Spleen (tissue), 11 donors: ENCODE measurements at regions not wholly inside any gene's neighbourhood (a gene's known extent, or its start where the extent isn't known, plus 50 kb on each side); places are given as distances from the start of the nearest gene placed in this dataset.

Experiments used
- DNase-seq: peaks from one replicate; pipeline ENCODE4 v3.0.0-alpha.2; 2020
- H3K27ac ChIP-seq, 8 donors: fragments of 200-600 bp; sonication (generic) in 7 of 8; 1 replicate in 4 of 8; 2 replicates in 4 of 8; pipeline versions ENCODE4 v1.5.0 to v1.8.0; 2016 to 2021; ENCODE audit warnings: inconsistent platforms in 4 of 8, mild to moderate bottlenecking in 4 of 8, moderate library complexity in 1 of 8
- H3K27me3 ChIP-seq, 7 donors: fragments of 200-600 bp; sonication (generic) in 6 of 7; replicated peaks in 1 of 7; 1 replicate in 4 of 7; 2 replicates in 3 of 7; pipeline versions ENCODE4 v1.5.0 to v1.8.0; 2016 to 2021; ENCODE audit warnings: inconsistent platforms in 3 of 7, mild to moderate bottlenecking in 1 of 7
- H3K36me3 ChIP-seq, 6 donors: fragments of 200-600 bp; sonication (generic) in 5 of 6; 1 replicate in 4 of 6; 2 replicates in 2 of 6; pipeline versions ENCODE4 v1.5.0 to v1.8.0; 2016 to 2021; ENCODE audit warnings: inconsistent platforms in 2 of 6
- H3K4me1 ChIP-seq, 6 donors: fragments of 200-600 bp; sonication (generic) in 5 of 6; 1 replicate in 3 of 6; 2 replicates in 3 of 6; pipeline versions ENCODE4 v1.5.0 to v1.8.0; 2016 to 2021; ENCODE audit warnings: inconsistent platforms in 3 of 6
- H3K4me3 ChIP-seq, 8 donors: fragments of 200-600 bp; sonication (generic) in 7 of 8; 1 replicate in 4 of 8; 2 replicates in 4 of 8; pipeline versions ENCODE4 v1.5.0 to v1.8.0; 2016 to 2021; ENCODE audit warnings: inconsistent platforms in 4 of 8, mild to moderate bottlenecking in 4 of 8, moderate library complexity in 2 of 8
- H3K9me3 ChIP-seq, 8 donors: fragments of 200-600 bp; sonication (generic) in 7 of 8; 1 replicate in 4 of 8; 2 replicates in 4 of 8; pipeline versions ENCODE4 v1.5.0 to v1.8.0; 2016 to 2021; ENCODE audit warnings: inconsistent platforms in 4 of 8
- CTCF ChIP-seq, 11 experiments: fragments of 200-600 bp in 7 of 11; fragments of 450-650 bp in 4 of 11; sonication (generic) in 4 of 11; IDR thresholded peaks in 8 of 11; conservative IDR thresholded peaks in 3 of 11; 1 replicate in 7 of 11; 2 replicates in 4 of 11; pipeline versions ENCODE4 v1.4.0 to v1.8.0; 2016 to 2021; ENCODE audit warnings: antibody characterized with exemption in 11 of 11, inconsistent platforms in 4 of 11, mild to moderate bottlenecking in 1 of 11
- POLR2A ChIP-seq, 3 donors: fragments of 450-650 bp; IDR thresholded peaks; one replicate each; pipeline ENCODE4 v1.5.1; 2017; ENCODE audit warnings: antibody characterized with exemption in 3 of 3, mild to moderate bottlenecking in 1 of 3
- POLR2AphosphoS5 ChIP-seq, 3 donors: sonication (generic); formaldehyde crosslinking; IDR thresholded peaks; one replicate each; pipeline ENCODE4 v1.5.1; 2017; ENCODE audit warnings: antibody characterized with exemption in 3 of 3
- WGBS, 5 donors: extraction: QIAGEN DNeasy Blood & Tissue Kit in 3 of 5; methylation state at CpG; one replicate each; pipeline versions ENCODE4 v1.1.5 to v1.1.7; 2013 to 2018; 5-methylcytosine and 5-hydroxymethylcytosine counted together
- intact Hi-C: fragments of 100-400 bp; cut with DNase I; formaldehyde crosslinking; loops from one replicate; pipeline ENCODE4 v1.15.0; 2023; ENCODE audit warnings: low total_unique reads
- donor health status: healthy with polysubstance abuse.
- donor health status: DM: no; HTN: no; CAD: no; lungs with moderate emphysema.
- donor health status: DM: no; HTN: no; CAD: no.
- donor health status: Bipolar disorder and iron deficiency.
- donor health status: healthy.
- donor health status: DM: no; HTN: no; CAD: no.
- donor health status: DM: yes; HTN: yes; CAD: no.

GRCh38 chr20:24148372-24148771 lies 159.8 kb upstream of the GGTLC1 start:
- Histone ChIP-seq H3K4me3 (no peak overlapping the region), H3K27ac (peak overlapping the region in 1 of 8 donors; percentile 51), H3K4me1 (peaks cover 0 to 5% (median 0%) of the 10 kb centered on the region in 6 donors), H3K36me3 (no peaks in the 10 kb centered on the region), H3K9me3 (peaks cover 0 to 6% (median 0%) of the 10 kb centered on the region in 8 donors), H3K27me3 (peaks cover 0 to 3% (median 0%) of the 10 kb centered on the region in 7 donors)
- TF ChIP-seq POLR2AphosphoS5 (IDR thresholded peaks at IDR 0.05) = peak in 1 of 3 donors; percentile 22
- TF ChIP-seq CTCF (IDR thresholded peaks at IDR 0.05 in 8 of 11, conservative IDR thresholded peaks at IDR 0.05 in 3 of 11) = no peak
- TF ChIP-seq POLR2A (IDR thresholded peaks at IDR 0.05) = no peak
- WGBS, 5 donors = 7 to 14% (median 12%) methylated on average over 7 of the region's 7 CpGs
- intact Hi-C loops = no loop called here
- no peak for DNase-seq

- Histone ChIP-seq H3K9me3 (peaks cover 0 to 6% (median 0%) of the 10 kb centered on the region in 8 donors), H3K36me3 (no peaks in the 10 kb centered on the region), H3K27me3 (no peaks in the 10 kb centered on the region), H3K4me1 (peaks cover 0 to 5% (median 0%) of the 10 kb centered on the region in 6 donors), H3K27ac (peak overlapping the region in 2 of 8 donors; percentile 2 to 51), H3K4me3 (no peak overlapping the region)
- 67 to 82% (median 76%) methylated on average over 4 of the region's 4 CpGs for WGBS, 5 donors
- DNase-seq = no peak
- intact Hi-C loops = no loop called here
- no peak for TF ChIP-seq CTCF (IDR thresholded peaks at IDR 0.05 in 8 of 11, conservative IDR thresholded peaks at IDR 0.05 in 3 of 11)
- TF ChIP-seq POLR2A (IDR thresholded peaks at IDR 0.05) = no peak
- no peak for TF ChIP-seq POLR2AphosphoS5 (IDR thresholded peaks at IDR 0.05)
Measured at GRCh38 chr20:24147961-24148360, 159.4 kb upstream of the GGTLC1 start.

DNA sequence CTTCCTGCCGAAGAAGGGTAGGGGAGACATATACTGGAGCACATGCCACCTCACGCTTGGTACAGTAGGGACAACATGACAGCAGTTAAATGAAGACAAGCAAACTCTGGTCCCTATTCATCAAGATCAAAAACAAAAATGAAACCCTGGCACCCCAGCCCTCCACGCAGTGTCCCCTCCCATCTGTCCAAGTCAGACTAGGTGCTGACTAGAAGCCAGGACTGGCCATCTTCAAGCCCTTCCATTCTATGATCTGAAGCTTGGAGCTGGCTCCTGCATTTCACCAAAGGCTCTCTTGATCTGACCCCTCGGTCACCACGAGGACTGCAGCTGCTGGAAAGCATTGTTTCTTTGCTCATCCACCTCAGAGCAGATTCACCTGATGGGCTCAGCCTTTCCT lies 158.9 kb upstream of the GGTLC1 start:
- Histone ChIP-seq H3K4me1 (peaks cover 0 to 5% (median 0%) of the 10 kb centered on the region in 6 donors), H3K9me3 (peaks cover 0 to 6% (median 0%) of the 10 kb centered on the region in 8 donors), H3K27ac (peak overlapping the region in 2 of 8 donors; percentile 2 to 51), H3K27me3 (no peaks in the 10 kb centered on the region), H3K36me3 (no peaks in the 10 kb centered on the region), H3K4me3 (no peak overlapping the region)
- no peak for DNase-seq
- intact Hi-C loops = no loop called here
- 70 to 87% (median 75%) methylated on average over 5 of the region's 5 CpGs for WGBS, 5 donors
- TF ChIP-seq CTCF (IDR thresholded peaks at IDR 0.05 in 8 of 11, conservative IDR thresholded peaks at IDR 0.05 in 3 of 11) (no peak), POLR2A (IDR thresholded peaks at IDR 0.05) (no peak), POLR2AphosphoS5 (IDR thresholded peaks at IDR 0.05) (no peak)

GRCh38 chr20:24146231-24146634 lies 157.7 kb upstream of the GGTLC1 start:
- intact Hi-C loops = no loop called here
- TF ChIP-seq POLR2A (IDR thresholded peaks at IDR 0.05) = no peak
- TF ChIP-seq POLR2AphosphoS5 (IDR thresholded peaks at IDR 0.05) = no peak
- no peak for TF ChIP-seq CTCF (IDR thresholded peaks at IDR 0.05 in 8 of 11, conservative IDR thresholded peaks at IDR 0.05 in 3 of 11)
- H3K9me3 ChIP-seq = peaks cover 0 to 12% (median 3%) of the 10 kb centered on the region in 8 donors
- H3K4me3 ChIP-seq = no peak overlapping the region
- H3K27me3 ChIP-seq = no peaks in the 10 kb centered on the region
- H3K4me1 ChIP-seq = peaks cover 0 to 5% (median 0%) of the 10 kb centered on the region in 6 donors
- H3K27ac ChIP-seq = no peak overlapping the region
- no peak for DNase-seq
- no peaks in the 10 kb centered on the region for H3K36me3 ChIP-seq
